ENCODE measurements at regions not wholly inside any gene's neighbourhood (a gene's known extent, or its start where the extent isn't known, plus 50 kb on each side); places are given as distances from the start of the nearest gene placed in this dataset.
A peak's percentile ranks its signal among the peaks of the same experiment; 100 is the strongest.

DNA sequence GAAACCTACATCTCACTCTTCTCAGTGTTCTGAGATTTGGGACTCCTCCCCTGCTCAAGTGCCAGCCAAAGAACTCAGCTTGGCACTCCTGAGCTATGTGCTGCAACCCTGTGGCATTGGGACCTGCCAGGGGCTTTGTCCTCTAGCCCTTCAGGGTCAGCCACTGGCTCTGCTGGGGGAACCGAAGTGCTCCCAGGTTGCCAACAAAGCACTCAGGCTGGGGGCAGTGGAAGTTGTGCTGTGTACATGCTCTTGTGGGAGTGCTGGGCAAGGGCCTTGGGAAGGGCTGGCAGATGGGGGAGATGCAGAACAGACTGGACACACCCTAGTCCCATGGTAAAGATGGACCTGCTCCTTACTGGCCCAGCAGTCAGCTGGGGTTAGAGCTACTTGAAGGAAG is 498.6 kb downstream of the CAAP1 start:
- DNase-seq (ENCODE audit: low read depth) = no peak

DNA sequence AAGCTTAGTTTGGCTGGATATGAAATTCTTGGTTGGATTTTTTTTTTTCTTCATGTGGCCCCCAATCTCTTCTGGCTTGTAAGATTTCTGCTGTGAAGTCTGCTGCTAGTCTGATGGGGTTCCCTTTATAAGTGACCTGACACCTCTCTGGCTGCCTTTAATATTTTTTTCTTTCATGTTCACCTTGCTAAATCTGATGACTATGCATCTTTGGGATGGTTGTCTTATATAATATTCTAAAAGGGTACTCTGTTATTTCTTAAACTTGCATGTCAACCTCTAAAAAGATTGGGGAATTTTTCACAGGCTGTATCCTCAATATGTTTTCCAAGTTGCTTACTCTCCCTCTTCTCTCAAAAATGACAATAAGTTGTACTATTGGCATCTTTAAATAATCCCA is 500.0 kb downstream of the CAAP1 start:
- DNase-seq (ENCODE audit: low read depth) = no peak

DNA sequence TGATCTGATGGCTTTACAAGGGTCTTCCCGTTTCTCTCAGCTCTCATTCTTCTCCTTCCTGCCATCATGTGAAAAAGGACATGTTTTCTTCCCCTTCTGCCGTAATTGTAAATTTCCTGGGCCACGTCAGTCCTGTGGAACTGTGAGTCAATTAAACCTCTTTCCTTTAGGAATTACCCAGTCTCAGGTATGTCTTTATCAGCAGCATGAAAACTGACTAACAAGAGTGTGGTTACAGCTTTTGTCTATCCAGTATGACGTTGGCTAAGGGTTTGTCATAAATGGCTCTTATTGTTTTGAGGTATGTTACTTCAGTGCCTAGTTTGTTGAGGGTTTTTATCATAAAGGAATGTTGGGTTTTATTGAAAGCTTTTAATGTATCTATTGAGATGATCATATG is 501.6 kb downstream of the CAAP1 start:
- no peak for DNase-seq (ENCODE audit: low read depth)

DNA sequence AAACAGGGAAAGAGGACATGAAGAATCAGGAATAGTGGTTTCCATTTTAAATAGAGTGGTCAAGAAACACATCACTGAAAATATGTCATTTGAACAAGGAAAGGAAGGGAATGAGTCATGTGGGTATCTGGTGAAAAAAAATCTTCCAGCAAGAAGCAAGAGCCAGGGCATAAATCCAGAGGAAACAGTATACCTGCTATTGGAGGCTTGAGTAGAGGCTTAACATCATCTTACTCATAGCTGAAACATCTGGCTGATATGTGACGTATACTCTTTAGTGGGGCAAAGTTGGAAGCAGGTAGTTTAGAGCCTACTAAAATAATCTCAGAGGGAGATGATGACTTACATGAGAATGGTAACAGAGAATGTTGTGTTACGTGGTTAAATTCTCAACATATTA is 517.2 kb downstream of the CAAP1 start:
- DNase-seq (ENCODE audit: low read depth) = no peak

DNA sequence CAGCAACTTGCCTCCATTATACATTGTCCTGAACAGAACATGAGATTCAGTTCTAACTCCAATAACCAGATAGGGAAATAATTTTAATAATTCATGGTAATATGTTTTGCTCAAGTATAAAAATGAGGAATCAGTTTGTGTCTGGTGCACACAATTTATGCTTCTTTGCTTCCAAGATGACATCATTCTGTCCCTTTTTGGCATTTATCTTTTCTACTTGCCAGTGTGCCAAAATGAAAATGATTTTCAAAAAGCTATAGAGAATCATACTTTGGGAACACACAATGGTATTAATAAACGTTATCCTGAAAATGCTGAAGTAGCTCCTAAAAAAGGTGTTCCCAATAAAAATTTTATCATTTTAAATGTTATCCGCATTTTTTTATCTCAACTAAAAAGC is 519.0 kb downstream of the CAAP1 start:
- no peak for DNase-seq (ENCODE audit: low read depth)

DNA sequence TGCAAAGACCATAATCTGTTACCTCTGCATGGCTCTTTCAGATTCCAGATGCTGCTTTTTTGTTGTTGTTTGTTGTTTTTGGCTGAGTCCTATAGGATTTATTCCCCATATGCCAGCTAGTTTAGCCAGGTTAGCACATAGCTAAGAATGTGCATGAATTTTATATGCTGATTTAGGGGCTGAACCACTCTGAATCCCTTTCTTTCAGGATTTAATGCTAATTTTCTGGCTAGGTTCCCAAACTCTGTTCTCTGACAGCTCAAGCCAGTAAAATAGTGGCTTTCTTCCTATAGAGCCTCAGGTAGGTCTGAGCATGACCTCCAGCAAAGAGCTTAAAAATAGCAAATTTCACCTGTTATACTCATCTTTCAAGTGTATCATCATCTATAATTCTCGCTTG is 521.4 kb downstream of the CAAP1 start:
- DNase-seq (ENCODE audit: low read depth) = no peak

DNA sequence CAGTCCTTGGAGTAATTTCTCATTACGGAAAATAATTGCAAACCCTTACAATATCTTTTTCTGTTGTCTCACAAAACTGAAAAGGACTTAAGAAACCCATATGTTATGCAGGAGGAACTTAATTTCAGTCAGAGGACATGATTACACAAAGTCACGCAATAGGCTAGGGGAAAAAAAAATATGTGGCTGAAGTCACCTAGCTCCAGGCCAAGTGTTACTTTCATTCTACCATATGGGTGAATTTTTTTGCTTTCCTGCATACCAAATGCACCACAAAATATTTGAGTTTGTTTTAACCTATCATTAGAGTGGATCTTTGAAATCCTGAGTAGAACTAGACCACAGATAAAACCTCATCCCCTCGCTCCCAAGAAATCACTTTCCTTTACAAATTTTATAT is 523.5 kb downstream of the CAAP1 start:
- no peak for DNase-seq (ENCODE audit: low read depth)

DNA sequence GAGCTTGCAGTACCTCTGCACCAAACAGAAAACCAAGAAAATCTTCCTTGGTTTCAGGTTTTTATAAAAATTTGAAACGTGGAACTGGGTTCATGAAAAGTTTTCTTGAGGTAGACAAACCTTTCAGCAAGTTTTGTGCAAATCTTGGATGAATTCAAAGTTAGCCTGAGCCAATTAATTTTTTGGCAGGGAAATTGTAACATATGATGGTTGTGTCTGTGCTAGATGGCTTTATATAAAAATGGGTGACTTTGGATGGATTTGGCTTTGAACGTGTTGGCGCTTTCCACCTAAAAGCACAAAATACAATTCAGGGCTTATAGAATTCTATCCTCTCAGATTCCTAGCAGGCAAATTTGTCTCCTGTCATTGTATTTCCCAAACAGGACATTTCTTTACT is 524.4 kb downstream of the CAAP1 start:
- DNase-seq (ENCODE audit: low read depth) = no peak

DNA sequence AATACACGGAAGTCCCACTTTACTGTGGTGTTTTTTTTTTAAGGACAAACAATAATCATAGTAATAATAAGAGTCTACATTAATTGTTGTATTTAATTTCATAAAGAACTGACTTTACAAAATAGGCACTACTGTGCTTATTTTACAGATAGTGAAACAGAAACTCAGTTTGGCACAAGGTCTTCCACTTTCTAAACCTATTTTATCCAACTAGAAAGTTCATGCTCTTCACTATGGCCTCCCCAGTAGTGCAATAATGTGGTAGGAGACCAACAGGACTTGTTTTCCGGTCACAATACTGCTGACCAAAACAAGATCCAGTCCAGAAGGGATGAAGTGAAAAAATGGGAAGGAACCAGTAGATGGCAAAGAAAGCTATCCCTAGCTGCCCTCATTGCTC is 531.6 kb downstream of the CAAP1 start:
- DNase-seq (ENCODE audit: low read depth) = no peak

DNA sequence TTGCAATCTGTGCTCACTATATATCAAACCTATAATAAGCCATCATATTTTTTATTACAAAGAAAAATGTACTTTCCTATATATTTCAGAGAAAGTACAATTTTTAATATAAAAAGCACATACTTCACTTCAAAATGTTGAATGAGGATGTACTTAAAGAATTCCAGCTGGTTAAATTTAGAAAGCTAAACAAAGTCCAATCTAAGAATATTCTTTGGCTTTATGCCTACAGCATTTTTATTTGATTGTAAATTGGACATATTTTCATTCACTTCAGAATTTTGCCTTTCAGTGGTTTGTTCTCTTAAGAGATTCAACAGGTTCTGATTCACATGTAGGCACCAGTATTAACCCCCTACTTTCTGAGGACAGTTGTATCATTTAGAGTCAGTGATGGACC is 533.8 kb downstream of the CAAP1 start:
- no peak for DNase-seq (ENCODE audit: low read depth)

DNA sequence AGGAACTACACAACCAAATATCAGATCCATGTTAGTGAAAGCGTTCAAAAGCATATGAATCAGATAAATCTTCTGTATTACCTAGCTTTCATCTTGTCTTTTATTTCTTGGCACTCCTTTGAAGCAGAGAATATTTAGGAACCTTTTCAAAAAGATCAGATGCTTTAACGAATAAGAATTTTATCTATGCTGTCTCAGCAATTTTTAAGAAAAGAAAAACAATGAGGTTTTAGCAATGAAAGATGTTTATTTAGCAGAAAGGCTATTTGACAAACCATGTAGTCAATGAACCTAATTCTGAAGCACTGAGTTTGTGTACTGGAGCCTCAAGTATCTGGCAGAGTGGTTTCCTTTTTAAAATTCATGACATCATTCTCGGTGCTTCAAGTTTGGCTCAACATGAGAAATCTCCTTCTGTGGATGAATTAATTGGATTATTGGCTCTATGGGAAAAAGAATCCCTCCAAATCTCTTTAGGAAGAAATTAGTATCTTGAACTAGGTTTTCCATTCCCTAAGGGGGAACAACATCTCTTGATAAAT is 534.7 kb downstream of the CAAP1 start:
- no peak for DNase-seq (ENCODE audit: low read depth)

DNA sequence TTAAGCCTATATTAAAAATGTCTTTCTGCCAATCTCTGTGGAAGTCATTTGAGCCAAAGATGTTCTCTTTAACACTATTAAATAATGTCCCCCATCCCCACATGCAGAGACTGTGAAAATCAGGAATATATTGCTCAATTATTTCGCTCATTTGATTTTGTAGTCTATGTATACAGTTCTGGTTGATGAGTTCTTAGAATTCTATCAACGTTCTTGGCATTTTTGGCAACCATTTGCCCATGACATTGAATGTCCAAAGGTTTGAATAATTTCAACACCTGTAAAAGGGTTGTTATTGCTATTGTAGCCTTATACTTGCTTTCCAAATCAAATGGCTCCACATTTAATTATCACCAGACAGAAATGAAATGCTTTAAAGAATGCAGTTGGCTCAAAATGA is 536.1 kb downstream of the CAAP1 start:
- DNase-seq (ENCODE audit: low read depth) = no peak

DNA sequence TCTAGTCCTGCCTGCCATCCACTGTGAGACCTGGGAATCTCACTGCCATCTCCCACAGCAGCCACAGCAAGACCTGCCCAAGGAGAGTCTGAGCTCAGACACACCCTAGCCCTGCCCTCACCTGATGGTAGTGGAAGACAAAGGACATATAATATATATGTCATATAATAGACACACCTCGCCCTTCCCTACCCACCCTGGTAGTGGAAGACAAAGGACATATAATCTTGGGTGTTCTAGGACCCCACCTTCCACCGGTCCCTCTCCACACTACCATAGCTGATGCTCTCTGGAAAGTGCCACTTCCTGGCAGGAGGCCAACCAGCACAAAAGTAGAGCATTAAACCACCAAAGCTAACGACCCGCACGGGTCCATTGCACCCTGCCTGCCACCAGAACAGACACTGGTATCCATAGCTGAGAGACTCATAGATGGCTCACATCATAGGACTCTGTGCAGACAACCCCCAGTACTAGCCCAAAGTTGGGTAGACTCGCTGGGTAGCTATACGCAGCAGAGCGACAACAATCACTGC is 545.6 kb downstream of the CAAP1 start:
- no peak for DNase-seq (ENCODE audit: low read depth)

DNA sequence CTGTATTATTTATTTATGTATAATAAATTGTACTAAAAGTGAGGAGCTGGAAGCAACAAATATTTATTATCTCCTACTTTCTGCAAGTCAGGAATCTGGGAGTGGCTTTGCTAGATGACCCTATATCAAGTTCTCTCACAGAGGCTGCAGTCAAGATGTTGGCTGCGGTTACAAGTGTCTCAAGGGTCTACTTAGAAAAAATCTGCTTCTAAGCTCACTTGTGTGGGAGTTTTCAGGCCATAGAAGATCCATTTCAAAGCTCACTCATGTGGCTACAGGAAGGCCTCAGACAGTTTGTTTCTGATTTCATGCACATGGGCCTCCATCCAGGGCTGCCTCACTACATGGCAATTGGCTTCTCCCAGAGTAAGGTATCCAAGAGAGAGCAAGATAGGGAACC is 551.1 kb downstream of the CAAP1 start:
- DNase-seq (ENCODE audit: low read depth) = no peak

DNA sequence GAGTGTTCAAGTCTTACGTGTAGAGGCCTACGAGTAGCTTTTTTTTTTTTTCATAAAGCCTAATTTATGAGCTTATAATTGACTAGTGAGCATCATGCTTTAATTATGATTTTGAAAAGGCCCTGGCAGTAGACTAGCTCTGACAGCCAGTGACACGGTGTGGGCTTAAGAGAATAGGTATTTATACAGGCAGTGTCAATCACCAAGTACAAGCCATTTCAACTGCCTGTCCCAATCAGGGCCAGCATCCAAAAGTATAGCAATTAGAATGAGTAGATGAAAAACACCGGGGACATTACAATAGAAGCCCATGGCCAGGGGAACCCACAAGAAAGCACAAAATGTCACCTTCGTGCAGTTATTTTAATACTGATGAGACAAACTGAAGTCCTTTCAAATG is 552.8 kb downstream of the CAAP1 start:
- DNase-seq (ENCODE audit: low read depth) = no peak

DNA sequence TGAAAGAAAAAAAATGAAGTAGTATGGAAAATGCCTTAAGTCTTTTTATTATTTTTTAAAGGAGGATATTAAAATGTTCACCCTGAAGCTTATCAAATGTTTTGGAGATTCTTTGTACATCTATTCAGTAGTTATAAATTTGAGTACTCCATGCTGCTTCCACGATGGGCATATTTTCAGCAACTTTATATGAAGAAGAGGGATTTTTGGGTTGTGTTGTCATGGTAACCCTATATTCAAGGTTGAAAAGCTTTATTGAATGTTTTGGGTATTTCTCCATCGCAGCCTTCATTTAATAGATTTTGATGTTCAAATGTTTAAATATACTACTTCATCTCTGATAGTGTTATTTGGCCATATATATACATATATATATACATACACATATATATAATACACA is 557.5 kb downstream of the CAAP1 start:
- no peak for DNase-seq (ENCODE audit: low read depth)

DNA sequence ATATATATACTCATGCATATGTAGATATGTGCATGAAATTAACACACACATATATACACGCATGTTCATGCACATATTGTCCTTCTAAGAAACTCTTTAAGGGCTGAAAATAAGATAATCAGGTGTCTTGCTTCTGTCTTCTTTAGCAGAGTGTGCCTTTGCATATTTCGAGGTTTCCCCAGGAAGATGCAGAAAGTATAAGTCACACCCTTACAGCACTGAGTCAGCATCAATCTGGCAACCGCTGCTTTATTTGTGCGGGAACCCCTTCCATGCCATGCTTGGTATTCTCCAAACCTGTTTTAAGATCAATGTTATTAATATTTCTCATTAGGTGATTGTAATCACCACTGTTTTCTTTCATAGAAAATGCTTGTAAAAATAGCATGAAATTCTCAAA is 557.9 kb downstream of the CAAP1 start:
- DNase-seq (ENCODE audit: low read depth) = no peak

DNA sequence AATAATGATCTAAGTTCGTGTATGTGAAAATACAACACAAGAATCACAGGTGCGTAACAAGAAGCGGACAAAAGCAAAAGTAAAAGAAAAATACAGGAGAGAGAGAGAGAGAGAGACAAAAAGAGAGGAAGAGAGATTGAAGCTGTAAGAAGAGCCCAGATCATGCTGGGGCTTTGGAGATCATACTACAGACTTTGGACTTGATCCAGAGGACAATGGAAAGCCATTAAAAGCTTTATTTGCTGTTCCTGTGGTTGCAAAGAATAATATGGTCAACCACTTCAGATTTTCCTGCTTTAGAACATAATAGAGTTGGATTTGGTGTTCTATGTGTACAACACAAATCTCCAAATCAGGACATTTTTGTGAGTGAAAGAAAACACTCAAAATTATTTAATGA is 561.4 kb downstream of the CAAP1 start:
- DNase-seq (ENCODE audit: low read depth) = peak; percentile 52

DNA sequence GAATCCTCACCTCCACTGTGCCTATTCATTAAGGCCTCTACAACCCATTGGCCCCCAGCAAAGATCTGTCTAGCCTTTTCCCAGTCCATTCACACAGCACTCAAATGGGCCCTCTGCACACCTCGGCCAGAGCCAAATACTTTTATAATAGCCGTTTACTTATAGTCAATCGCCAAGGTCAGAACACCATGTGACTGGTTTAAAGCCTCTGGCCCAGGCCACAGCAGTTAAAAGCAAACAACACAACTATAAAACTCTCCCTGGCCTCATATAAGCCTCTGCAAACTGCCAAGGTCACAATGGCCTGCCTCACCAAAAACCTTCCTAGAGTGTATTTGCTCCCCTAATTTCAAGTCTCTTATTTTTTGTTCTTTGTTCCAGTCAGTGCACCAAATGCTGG is 562.6 kb downstream of the CAAP1 start:
- DNase-seq (ENCODE audit: low read depth) = no peak

DNA sequence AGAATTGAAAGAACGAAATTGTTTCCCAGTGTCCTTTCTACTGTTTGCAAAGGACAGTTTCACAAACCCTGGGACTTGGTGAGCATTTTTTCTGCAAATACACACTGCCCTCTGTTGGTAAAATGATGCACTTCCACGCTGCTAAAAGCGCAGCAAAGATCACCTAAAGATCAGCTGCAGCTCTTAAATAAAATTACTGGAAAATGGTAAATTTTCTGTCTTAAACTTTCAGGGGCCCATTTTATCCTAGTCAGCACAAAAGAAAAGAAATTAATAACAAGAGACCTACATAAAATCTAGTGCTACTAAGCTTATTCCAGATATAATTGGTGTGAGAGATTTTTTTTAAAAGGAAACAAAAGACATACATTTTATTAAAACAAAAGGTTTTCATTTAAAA is 566.0 kb downstream of the CAAP1 start:
- DNase-seq (ENCODE audit: low read depth) = peak; percentile 70

DNA sequence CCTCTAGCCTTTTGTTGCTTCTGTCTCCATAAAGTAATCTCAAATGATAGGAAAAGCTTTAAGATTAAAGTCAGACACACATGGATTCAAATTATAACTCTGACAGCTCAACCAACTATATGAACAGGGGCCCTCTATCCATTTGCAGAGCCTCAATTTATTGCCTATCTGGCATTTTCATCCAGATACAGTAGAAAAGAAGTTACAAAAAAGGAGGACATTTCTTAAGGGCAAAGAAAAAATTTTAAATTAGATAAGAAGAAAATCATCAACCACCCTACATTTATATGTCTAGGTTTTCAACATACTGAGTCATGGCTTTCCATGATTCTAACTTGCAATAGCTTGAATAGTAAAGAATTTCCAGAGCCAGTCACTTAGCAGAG is 567.2 kb downstream of the CAAP1 start:
- no peak for DNase-seq (ENCODE audit: low read depth)

DNA sequence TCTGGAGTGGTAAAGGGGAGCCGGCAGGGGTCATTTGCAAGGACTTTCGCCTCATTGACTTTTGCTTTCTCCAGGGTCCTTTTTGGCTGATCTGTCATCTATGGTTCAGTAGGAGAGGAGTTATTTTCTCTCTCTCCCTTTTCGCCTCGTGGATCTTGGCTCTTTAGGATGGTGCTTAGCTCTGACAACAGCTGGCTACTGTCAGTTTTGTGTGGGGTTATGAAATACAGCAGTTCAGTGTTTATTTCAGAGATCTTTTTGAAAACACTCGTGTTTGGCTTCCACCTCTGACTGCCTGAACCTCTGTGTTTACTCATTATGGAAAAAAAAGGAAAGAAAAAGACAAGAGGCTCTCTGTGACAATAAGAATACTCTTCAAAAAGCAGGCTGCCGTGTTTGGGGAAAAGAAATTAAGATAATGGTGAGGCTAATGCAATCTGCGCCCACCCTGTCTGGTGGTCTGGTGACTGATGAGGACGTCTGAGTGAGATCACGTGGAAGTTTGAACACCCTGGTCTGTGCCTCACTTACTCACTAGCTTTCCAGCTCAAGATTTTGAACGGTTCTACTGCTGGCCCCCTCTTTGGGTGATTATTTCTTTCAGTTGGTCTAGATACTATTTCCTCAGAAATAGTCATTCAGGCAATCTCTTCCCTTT is 567.7 kb downstream of the CAAP1 start:
- peak; percentile 75 for DNase-seq (ENCODE audit: low read depth)

DNA sequence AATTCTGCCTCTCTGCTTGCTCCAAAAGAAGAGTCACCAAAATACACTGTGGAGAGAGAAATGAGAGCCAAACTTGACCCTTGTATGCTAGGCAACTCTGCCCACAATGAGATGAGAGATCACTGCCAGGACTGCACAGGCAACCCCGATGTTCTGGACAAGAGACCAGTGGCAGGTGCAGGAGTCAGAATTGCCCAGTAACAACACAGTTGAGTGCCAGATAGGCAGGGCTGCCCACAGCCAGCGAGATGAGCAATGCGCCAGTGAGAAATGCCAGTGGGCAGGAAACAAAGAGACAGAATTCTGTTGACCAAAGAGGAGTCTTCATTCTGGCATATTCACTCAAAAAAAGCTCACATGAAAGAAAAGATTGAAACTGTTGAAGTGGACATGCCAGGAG is 570.7 kb downstream of the CAAP1 start:
- peak; percentile 32 for DNase-seq (ENCODE audit: low read depth)

DNA sequence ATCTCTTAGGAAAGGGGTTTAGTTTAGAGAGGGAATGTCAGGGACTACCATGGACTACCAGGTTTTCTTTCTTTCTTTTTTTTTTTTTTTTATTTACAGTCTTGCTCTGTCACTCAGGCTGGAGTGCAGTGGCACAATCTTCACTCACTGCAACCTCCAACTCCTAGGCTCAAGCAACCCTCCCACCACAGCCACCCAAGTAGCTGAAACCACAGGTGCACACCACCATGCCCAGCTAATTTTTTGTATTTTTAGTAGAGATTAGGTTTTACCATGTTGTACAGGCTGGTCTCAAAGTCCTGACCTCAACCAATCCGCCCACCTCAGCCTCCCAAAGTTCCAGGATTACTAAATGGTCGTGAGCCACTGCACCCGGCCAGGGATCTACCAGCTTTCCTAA is 572.7 kb downstream of the CAAP1 start:
- no peak for DNase-seq (ENCODE audit: low read depth)
